ENCODE measurements at regions not wholly inside any gene's neighbourhood (a gene's known extent, or its start where the extent isn't known, plus 50 kb on each side); places are given as distances from the start of the nearest gene placed in this dataset.
A peak's percentile ranks its signal among the peaks of the same experiment; 100 is the strongest.

DNA sequence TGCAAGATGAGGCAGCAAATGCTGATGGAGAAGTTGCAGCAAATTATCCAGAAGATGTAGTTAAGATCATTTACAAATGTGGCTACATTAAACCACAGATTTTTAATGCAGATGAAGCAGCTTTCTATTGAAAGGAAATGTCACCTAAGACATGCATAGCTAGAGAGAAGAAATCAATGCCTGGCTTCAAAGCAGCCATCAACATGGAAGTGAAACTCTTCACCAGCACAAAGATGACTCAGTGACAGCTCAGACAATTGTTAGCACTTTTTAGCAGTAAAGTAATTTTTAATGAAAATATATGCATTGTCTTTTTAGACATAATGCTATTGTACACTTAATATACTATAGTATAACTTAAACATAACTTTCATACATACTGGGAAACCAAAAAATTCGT is 71.4 kb downstream of the FANCF start:
- Histone ChIP-seq H3K4me1 (ENCODE audit: control insufficient read depth, insufficient read depth, low read length) (no peaks in the 10 kb centered on the region), H3K27ac (ENCODE audit: control insufficient read depth, insufficient read depth) (no peak overlapping the region), H3K27me3 (replicated peaks in 1 of 2; ENCODE audit: control insufficient read depth in 2 of 2, insufficient read depth in 2 of 2, low read length in 1 of 2) (no peaks in the 10 kb centered on the region), H3K9ac (ENCODE audit: control insufficient read depth, insufficient read depth, low read length) (no peak overlapping the region), H3K36me3 (ENCODE audit: control insufficient read depth in 2 of 2, insufficient read depth in 2 of 2, low read length in 1 of 2) (no peaks in the 10 kb centered on the region), H3K79me2 (ENCODE audit: control insufficient read depth, insufficient read depth, low read length) (no peaks in the 10 kb centered on the region), H3K4me2 (ENCODE audit: control insufficient read depth, insufficient read depth) (no peak overlapping the region), H4K20me1 (ENCODE audit: control insufficient read depth, insufficient read depth) (no peaks in the 10 kb centered on the region), H2AFZ (ENCODE audit: control insufficient read depth, low read depth, low read length) (no peak overlapping the region), H3K9me3 (replicated peaks; ENCODE audit: control insufficient read depth, insufficient read depth, low read length) (no peaks in the 10 kb centered on the region), H3K4me3 (no peak overlapping the region)
- BruUV-seq (replicated peaks): no TSS peak
- SMC1A ChIA-PET (ENCODE audit: uncharacterized antibody, unreplicated experiment): interaction anchor here (1.0 to 2.3 kb wide), 3 partner anchors 14 to 113 kb away, joined by 4 to 5 read pairs (median 5); no protein-coding TSS in a partner anchor
- ATAC-seq (peak; percentile 98), DNase-seq (ENCODE audit: low read depth, low spot score) (peak; percentile 4), FAIRE-seq (peak; percentile 74)
- intact Hi-C loops (cut with micrococcal nuclease; ENCODE audit: unreplicated experiment) (loop anchor here (5.0 kb wide), 1 partner anchor 228 kb away; no protein-coding TSS in a partner anchor), in situ Hi-C loops (cut with MboI) (no loop called here)
- no peak for TF ChIP-seq GATAD2B (conservative IDR thresholded peaks at IDR 0.05; ENCODE audit: low read depth)
- TF ChIP-seq SPI1 (IDR thresholded peaks at IDR 0.05; ENCODE audit: borderline replicate concordance, insufficient read depth, low read depth, low read length): peak; percentile 88
- TF ChIP-seq, protein P1, sequence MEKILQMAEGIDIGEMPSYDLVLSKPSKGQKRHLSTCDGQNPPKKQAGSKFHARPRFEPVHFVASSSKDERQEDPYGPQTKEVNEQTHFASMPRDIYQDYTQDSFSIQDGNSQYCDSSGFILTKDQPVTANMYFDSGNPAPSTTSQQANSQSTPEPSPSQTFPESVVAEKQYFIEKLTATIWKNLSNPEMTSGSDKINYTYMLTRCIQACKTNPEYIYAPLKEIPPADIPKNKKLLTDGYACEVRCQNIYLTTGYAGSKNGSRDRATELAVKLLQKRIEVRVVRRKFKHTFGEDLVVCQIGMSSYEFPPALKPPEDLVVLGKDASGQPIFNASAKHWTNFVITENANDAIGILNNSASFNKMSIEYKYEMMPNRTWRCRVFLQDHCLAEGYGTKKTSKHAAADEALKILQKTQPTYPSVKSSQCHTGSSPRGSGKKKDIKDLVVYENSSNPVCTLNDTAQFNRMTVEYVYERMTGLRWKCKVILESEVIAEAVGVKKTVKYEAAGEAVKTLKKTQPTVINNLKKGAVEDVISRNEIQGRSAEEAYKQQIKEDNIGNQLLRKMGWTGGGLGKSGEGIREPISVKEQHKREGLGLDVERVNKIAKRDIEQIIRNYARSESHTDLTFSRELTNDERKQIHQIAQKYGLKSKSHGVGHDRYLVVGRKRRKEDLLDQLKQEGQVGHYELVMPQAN (conservative IDR thresholded peaks at IDR 0.05): no peak
- TF ChIP-seq EP300 (IDR thresholded peaks at IDR 0.05; ENCODE audit: borderline replicate concordance in 1 of 2, control insufficient read depth in 1 of 2, low read depth in 2 of 2, low read length in 2 of 2): peak in 1 of 2 experiments; percentile 43; a peak in 1 of 4 replicates
- peak; percentile 49; the same call in 1 of the 2 replicates for TF ChIP-seq TCF7 (IDR thresholded peaks at IDR 0.05; ENCODE audit: borderline replicate concordance)
- peak; percentile 21; the same call in 1 of the 2 replicates for TF ChIP-seq IRF4 (IDR thresholded peaks at IDR 0.05; ENCODE audit: low read depth, low read length)
- TF ChIP-seq, protein P2, sequence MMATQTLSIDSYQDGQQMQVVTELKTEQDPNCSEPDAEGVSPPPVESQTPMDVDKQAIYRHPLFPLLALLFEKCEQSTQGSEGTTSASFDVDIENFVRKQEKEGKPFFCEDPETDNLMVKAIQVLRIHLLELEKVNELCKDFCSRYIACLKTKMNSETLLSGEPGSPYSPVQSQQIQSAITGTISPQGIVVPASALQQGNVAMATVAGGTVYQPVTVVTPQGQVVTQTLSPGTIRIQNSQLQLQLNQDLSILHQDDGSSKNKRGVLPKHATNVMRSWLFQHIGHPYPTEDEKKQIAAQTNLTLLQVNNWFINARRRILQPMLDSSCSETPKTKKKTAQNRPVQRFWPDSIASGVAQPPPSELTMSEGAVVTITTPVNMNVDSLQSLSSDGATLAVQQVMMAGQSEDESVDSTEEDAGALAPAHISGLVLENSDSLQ (IDR thresholded peaks at IDR 0.05): peak; percentile 57; the same call in 1 of the 2 replicates
- TF ChIP-seq MTA2 (IDR thresholded peaks at IDR 0.05; ENCODE audit: low read depth): 0 out of 2 replicates have a peak, but pooled peaks have one; percentile 27
- peak; percentile 53 for TF ChIP-seq JUNB (IDR thresholded peaks at IDR 0.05)
- TF ChIP-seq RUNX3 (IDR thresholded peaks at IDR 0.05; ENCODE audit: low read length): peak; percentile 20; the same call in 1 of the 2 replicates
- TF ChIP-seq STAT3 (IDR thresholded peaks at IDR 0.05; ENCODE audit: low read depth, low read length): no peak
- TF ChIP-seq MYC (IDR thresholded peaks at IDR 0.05; ENCODE audit: insufficient read depth, insufficient read length, insufficient replicate concordance, low read length, severe bottlenecking): no peak
- TF ChIP-seq DPF2 (IDR thresholded peaks at IDR 0.05): peak; percentile 73
- RAD21 ChIA-PET (ENCODE audit: unreplicated experiment): interaction anchor here (0.9 to 1.6 kb wide), 4 partner anchors 14 to 115 kb away, joined by 3 to 4 read pairs (median 3); no protein-coding TSS in a partner anchor
- WGBS (ENCODE audit: insufficient coverage, insufficient replicate concordance, low lambda C conversion rate, missing lambda C conversion rate): 0% methylated on average over 1 of the region's 1 CpG
- CTCF ChIA-PET: interaction anchor here (1.1 to 3.1 kb wide), 3 partner anchors 14 to 234 kb away, joined by 3 to 12 read pairs (median 5); partner anchors contain the start of gene FANCF
- POLR2A ChIA-PET: no interaction called here
